NCI-H1930 (cell line): ENCODE measurements at regions not wholly inside any gene's neighbourhood (a gene's known extent, or its start where the extent isn't known, plus 50 kb on each side); places are given as distances from the start of the nearest gene placed in this dataset.

Experiments used
- DNase-seq, 2 experiments: peaks; one replicate each; lab custom pipeline; 2025; lab: John Stamatoyannopoulos, UW

GRCh38 chr12:115758877-115759620 is 518.4 kb downstream of the MED13L start:
- no peak for DNase-seq

DNA sequence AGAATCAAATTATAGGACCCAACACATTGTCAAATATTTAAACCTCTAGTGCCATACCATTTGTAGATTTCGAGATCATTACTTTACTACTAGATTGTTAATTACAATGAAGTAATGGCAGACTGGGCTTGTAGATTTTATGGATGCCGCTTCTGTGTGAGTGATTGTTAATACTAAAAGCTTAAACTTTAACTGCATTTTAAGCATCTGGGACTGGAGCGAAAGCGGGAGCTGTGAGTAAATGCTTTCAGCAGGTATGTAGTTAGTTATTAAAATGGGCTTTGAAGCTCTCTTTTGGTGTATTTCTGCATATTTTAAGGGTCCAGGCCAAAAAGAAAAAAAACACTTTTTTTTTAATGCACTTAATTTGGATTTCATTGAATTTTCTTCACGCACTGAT is 519.3 kb downstream of the MED13L start:
- DNase-seq: no peak

DNA sequence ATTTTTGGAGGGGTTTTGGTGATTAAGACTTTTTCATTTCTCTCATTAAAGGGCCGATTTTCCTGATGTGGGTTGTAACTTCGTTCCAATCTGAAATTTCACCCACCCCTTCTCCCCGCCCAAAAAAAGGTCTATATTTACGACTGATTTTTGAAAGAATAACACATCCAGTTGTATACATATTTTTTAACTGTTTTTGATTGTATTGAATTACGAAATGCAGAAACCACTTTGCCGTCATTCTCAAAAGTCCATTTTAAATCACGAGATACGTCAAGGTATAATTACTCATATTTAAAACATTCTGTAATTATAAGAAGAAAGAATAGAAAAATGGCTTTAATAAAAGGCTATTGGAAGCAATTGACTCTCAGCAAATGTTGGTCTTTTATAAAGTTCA is 520.7 kb downstream of the MED13L start:
- DNase-seq: no peak

DNA sequence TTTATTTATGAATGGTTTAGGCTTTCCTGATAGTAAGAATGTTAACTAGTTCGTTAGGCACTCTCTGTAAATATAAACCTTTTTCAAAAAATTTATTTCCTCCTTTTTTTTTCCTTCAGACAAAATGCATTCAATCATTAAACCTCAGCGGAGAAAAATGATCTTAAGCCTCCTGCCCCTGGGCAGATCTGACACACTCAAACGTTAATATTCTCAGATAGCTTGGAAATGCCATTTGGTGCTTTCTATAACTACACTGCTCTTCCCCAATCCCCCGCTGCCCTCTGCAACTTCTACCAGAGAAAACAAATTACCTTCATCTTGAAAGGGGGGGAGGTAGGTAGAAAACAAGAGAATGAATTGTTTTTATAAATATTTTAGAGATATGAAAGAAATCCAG is 521.2 kb downstream of the MED13L start:
- no peak for DNase-seq

DNA sequence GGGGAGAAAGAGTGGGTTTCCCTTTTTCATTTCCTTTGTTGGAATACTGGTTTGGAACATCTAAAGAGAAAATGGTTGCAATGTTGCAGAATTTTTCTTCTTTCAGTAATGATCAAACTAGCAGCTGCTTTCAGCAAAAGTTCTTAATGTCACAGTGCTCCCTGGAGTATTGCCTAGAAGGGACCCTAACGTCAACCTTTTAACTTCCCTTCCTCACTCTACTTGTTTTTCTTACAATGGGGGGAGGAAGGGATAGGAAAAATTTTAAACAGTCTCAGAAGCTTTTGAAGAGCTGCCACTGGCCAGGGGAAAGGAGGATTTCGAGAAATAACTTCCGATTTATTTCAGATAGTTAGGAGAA is 521.8 kb downstream of the MED13L start:
- DNase-seq: no peak

- DNase-seq: no peak
These were observed 522.3 kb downstream of the MED13L start for GRCh38 chr12:115755061-115755724.

DNA sequence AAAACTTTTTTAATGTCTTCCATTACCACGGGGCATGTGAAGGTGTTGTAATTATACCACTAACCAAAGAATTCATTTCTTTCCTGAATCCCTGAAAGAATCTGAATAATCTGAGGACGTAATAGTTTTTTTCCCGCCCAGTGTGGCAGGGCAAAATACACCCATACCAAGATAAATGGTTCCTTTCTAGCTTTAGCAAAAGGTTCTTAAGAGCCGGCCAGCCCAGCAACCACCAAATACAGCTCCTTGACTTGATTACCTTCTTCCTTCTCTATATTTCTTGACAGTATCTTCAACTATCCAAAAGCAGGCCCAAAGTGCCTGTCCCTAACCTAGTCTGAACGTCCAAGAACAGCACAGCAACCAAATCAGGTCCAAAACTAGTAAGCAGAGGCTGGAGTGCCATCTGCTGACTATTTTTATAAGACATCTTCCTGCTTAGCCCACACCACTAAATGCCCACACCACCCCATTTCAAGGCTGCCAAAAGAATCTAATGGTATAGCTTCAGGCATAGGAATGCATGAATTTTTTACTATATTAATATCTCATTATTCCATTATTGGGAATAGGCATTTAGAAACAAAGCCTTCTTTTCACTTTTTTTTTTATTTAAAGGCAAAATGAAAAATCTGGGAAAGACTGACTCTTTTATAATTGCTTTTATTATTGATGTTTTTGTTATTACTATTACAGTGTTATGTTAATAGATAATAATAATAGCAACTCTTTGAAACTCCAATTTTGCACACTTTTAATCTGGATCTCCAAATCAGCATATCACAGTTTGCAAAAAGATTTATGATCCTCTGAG is 524.4 kb downstream of the MED13L start:
- DNase-seq: peak in 1 of 2 experiments; percentile 42

GRCh38 chr12:115752156-115752555 is 525.3 kb downstream of the MED13L start:
- no peak for DNase-seq

- no peak for DNase-seq
These were observed 527.2 kb downstream of the MED13L start for GRCh38 chr12:115750340-115750739.

- no peak for DNase-seq
These were observed 528.2 kb downstream of the MED13L start for GRCh38 chr12:115749071-115749841.

GRCh38 chr12:115740586-115741155 is 536.8 kb downstream of the MED13L start:
- DNase-seq: no peak

DNA sequence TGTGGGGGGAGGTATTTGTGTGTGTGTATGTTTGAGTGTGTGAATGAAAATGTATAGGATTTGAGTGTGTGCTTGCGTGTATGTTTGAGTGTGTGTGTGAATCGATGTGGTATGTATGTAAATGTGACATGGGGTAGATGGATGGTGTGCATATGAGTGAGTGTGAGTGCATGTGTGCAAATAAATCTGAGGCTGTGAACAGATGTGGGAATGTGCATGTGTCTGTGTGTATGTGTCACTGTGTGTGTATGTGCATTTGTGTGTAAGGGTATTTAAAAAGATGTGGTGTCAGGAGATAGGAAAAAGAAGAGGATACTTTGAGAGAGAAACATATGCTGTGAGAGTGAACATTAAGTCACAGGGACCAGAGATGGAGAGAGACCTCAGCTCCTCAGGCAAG is 539.6 kb downstream of the MED13L start:
- DNase-seq: no peak

DNA sequence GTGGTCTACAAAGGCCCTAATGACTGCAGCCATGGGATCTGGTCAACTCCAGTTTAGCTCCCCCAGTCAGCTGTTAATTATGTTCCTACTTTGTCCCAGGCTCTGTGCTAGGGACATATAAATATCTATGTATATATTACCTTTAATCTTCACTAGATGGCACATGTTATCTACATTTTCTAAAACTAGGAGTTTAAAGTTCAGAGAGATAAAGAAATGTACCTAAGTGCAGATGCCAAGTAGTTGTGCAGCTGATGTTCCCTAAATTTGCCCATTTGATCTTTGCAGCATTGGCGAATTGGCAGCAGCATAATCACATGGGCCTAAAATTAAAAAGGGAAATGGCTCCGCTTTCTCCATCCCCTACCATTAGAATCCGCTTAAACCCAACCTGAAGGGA is 541.1 kb downstream of the MED13L start:
- no peak for DNase-seq

DNA sequence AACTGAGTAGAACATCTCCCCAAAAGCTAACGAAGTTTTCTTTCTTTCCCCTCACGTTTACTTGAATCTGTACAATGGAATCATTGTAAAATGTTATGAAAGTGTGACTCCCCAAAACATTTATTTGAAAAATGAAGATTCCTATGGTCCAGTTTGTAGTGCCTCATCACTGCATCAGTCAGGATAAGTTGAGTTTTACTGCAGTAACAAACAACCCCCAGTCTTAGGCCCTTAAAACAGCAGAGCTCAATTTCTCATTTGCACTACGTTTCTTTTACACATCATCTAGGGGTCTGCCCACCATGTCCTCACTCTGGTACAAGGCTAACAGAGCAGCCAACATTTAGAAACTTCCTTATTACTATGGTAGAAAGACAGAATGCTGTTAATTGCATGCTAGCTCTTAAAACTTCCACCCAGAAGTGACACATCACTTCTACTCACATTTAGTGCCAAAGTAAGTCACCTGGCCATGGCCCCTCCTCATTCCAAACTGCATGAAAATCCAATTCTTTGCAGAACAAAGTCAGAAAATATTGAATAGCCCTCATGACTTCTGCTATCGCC is 546.4 kb downstream of the MED13L start:
- no peak for DNase-seq

GRCh38 chr12:115726691-115727090 is 550.8 kb downstream of the MED13L start:
- no peak for DNase-seq

GRCh38 chr12:115722181-115722580 is 555.3 kb downstream of the MED13L start:
- DNase-seq: no peak

DNA sequence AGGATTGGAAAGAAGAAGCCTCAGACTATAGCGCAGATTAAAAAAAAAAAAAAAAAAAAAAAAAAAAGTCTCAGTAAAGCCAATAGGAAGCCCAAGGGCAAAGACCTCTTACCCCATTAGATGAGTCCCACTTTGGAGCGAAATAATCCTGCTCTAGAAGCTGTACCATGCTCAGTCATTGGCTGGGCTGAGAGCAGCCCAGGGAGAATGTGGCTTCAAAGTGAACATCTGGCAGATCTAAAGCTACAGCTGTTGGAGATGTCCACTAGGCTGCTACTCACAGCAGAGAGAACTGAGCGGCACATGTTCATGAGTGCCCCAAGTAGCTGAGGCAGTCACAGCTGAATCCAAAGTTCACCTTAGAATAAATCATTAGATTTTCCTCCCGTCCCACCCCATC is 560.9 kb downstream of the MED13L start:
- no peak for DNase-seq

GRCh38 chr12:115712676-115713075 is 564.8 kb downstream of the MED13L start:
- no peak for DNase-seq

- no peak for DNase-seq
These were observed 567.4 kb downstream of the MED13L start for GRCh38 chr12:115710104-115710564.

DNA sequence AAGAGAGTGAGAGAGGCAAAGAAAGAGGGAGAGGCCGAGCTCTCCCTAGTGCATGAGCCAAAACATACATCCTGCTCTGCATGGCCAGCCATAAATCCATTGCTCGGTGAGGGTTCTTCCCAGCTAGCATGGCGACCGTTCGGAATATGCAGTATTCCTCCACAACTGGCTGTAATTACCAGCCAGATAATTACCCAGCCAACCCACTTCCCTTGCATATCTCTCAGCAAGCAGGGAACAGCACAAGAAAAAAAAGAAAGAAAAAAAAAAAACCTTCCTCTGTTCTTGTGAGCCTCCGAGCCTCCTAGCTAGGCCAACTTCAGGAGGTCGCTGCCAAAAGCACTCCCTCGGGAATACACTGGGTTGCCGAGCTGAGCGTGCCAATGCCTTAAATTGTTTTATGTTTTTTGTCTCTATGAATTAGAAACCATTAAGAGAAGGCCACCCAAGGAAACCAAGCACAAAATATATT is 567.9 kb downstream of the MED13L start:
- peak in 1 of 2 experiments; percentile 4 for DNase-seq

DNA sequence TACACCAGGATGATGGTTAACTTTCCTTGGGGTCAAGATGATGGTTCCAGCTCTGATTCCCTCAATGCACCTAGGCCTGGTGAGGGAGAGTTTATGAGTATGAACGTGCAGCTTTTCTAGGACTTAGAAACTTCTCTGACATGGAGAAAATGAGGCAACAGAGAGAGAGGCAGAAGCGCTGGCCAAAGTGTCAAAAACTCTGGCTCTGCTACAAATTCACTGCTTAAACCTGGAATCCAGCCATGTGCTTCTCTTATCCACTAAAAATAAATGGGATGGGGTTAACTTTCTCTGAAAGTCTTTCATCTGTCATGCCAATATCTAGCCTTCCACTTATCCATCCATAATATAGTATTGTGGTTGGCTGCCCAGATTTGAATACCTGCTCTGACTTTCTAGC is 568.7 kb downstream of the MED13L start:
- no peak for DNase-seq
